ENCODE measurements at regions not wholly inside any gene's neighbourhood (a gene's known extent, or its start where the extent isn't known, plus 50 kb on each side); places are given as distances from the start of the nearest gene placed in this dataset.

DNA sequence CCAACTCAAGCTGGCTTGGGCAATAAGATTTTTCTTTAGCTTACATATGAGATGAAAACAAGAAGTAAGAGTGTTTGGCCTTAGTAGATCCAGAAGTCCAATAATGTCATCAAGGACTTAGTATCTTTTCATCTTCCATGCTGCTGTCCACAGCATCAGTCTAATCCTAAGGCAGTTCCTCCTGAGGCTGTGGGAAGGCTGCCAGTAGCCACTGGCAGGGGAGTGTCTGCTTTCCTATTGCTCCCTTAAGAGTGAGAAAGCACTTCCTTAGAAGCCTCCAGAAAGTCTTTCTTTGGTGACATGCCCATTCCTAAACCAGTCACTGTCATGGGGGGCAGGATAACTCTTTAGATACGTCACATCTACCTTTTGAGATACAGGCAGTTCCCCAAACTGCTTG is 317.7 kb downstream of the BMP4 start:
- TF ChIP-seq, protein P1, sequence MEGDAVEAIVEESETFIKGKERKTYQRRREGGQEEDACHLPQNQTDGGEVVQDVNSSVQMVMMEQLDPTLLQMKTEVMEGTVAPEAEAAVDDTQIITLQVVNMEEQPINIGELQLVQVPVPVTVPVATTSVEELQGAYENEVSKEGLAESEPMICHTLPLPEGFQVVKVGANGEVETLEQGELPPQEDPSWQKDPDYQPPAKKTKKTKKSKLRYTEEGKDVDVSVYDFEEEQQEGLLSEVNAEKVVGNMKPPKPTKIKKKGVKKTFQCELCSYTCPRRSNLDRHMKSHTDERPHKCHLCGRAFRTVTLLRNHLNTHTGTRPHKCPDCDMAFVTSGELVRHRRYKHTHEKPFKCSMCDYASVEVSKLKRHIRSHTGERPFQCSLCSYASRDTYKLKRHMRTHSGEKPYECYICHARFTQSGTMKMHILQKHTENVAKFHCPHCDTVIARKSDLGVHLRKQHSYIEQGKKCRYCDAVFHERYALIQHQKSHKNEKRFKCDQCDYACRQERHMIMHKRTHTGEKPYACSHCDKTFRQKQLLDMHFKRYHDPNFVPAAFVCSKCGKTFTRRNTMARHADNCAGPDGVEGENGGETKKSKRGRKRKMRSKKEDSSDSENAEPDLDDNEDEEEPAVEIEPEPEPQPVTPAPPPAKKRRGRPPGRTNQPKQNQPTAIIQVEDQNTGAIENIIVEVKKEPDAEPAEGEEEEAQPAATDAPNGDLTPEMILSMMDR (IDR thresholded peaks at IDR 0.05; ENCODE audit: insufficient read depth, low read length, poor library complexity, severe bottlenecking) = no peak
- no peak for TF ChIP-seq EZH2phosphoT487 (conservative IDR thresholded peaks at IDR 0.05; ENCODE audit: low read length)

Data from SU-DHL-6 (cell line).